ENCODE measurements at regions not wholly inside any gene's neighbourhood (a gene's known extent, or its start where the extent isn't known, plus 50 kb on each side); places are given as distances from the start of the nearest gene placed in this dataset.

DNA sequence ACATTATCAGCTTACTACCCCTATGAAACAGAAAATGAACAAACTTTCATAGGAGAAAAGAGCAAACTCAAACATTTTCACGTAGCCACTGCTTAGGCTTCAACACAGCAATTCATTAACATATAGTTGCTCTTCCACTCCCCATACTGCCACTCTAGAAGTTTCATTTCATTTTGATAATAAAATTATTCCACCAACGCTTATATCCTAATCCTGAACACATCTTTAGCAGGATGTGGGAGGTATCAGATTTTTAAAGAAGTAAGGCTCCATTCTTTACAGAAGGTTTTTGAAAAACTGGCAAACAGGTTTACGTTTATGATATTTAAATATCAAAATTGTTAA lies 77.5 kb upstream of the ANK3 start:
- no peak overlapping the region for H3K4me3 ChIP-seq (ENCODE audit: low read length)
- TF ChIP-seq, protein P1, sequence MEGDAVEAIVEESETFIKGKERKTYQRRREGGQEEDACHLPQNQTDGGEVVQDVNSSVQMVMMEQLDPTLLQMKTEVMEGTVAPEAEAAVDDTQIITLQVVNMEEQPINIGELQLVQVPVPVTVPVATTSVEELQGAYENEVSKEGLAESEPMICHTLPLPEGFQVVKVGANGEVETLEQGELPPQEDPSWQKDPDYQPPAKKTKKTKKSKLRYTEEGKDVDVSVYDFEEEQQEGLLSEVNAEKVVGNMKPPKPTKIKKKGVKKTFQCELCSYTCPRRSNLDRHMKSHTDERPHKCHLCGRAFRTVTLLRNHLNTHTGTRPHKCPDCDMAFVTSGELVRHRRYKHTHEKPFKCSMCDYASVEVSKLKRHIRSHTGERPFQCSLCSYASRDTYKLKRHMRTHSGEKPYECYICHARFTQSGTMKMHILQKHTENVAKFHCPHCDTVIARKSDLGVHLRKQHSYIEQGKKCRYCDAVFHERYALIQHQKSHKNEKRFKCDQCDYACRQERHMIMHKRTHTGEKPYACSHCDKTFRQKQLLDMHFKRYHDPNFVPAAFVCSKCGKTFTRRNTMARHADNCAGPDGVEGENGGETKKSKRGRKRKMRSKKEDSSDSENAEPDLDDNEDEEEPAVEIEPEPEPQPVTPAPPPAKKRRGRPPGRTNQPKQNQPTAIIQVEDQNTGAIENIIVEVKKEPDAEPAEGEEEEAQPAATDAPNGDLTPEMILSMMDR (conservative IDR thresholded peaks at IDR 0.05; ENCODE audit: low read length): no peak
- DNase-seq (ENCODE audit: low read depth): no peak

DNA sequence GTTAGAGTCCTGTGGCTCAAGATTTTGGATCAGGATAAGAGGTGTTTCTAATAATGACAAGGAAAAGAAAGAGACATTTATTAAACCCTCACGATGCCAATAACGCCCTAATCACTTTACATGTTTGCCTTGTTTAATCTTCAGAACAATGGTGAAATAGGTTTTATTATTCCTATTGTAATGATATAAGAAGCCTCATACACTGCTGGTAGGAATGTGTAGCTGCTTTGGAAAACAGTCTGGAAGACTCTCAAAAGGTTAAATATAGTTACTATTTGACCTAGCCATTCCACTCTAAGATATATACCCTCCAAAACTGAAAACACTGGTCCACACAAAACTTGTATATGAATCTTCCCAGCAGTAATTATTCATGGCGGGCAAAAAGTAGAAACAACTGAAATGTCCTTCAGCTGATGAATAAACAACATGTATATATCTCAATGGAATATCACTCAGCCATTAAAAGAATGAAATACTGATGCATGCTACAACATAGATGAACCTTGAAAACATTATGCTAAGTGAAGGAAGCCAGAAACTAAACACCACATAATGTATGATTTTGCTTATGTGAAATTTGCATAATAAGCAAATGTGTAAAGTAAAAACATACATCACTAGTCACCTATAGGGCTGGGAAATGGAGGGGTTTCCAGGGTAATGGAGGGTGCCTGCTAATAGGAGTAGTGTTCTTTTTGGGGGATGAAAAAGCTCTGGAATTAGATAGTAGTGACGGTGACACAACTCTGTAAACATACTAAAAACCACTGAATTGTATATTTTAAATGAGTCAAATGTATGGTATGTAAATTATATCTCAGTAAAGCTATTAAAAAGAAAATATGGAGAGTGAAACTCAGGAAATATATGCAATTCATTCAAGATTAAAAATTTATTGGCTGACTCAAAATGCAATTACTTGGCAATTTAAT lies 76.9 kb upstream of the ANK3 start:
- no peak for DNase-seq (ENCODE audit: low read depth)
- TF ChIP-seq, protein P1 (conservative IDR thresholded peaks at IDR 0.05; ENCODE audit: low read length): no peak; the same call in 1 of the 2 replicates
- H3K4me3 ChIP-seq (ENCODE audit: low read length): no peak overlapping the region

DNA sequence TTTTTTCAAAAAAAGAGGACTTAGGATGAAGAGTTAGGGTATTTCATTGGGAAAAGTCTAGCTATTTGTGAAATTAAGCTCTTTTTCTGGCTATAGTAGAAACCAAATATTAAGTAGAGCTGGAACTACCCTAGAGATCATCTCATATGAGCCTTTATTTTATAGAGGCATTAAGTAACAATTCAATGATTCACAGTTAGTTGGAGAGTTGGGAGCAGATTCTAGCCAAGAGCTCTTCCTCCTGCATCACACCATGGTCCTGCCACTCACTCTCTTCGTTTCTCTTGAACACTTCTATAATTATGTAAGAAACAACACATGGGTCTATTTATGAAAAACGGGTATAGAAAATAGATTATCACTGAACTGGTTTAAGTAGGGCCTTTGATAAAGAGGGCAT lies 76.1 kb upstream of the ANK3 start:
- DNase-seq (ENCODE audit: low read depth): no peak
- no peak overlapping the region for H3K4me3 ChIP-seq (ENCODE audit: low read length)
- TF ChIP-seq, protein P1 (conservative IDR thresholded peaks at IDR 0.05; ENCODE audit: low read length): no peak

DNA sequence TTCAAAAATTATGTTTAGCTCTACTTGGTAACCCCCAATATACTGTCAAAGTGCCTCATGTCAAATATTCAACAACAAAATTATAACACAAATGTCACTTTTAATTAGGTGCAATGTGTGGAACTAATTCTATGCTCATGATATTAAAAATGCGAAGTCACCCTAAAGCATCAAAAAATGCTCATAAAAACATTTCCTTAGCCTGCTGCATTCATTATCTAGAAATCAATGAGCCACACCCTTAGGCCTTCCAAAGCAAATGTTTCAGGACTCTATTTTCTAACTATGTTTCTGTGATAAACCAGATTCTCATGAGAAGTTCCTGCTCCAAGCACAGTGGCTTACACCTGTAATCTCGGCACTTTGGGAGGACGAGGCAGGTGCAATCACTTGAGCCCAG lies 75.0 kb upstream of the ANK3 start:
- no peak overlapping the region for H3K4me3 ChIP-seq (ENCODE audit: low read length)

GRCh38 chr10:60463746-60464145 lies 74.1 kb upstream of the ANK3 start:
- H3K4me3 ChIP-seq (ENCODE audit: low read length): no peak overlapping the region
- TF ChIP-seq, protein P1 (conservative IDR thresholded peaks at IDR 0.05; ENCODE audit: low read length): no peak
- DNase-seq (ENCODE audit: low read depth): no peak

More for the DNA sequence above, 75.0 kb upstream of the ANK3 start:
- TF ChIP-seq, protein P1 (conservative IDR thresholded peaks at IDR 0.05; ENCODE audit: low read length): no peak
- no peak for DNase-seq (ENCODE audit: low read depth)

- DNase-seq (ENCODE audit: low read depth): no peak
- no peak overlapping the region for H3K4me3 ChIP-seq (ENCODE audit: low read length)
- TF ChIP-seq, protein P1 (conservative IDR thresholded peaks at IDR 0.05; ENCODE audit: low read length): no peak
These were observed 72.0 kb upstream of the ANK3 start for GRCh38 chr10:60461688-60462087.

All from AG10803 (cell line).